ENCODE measurements at regions not wholly inside any gene's neighbourhood (a gene's known extent, or its start where the extent isn't known, plus 50 kb on each side); places are given as distances from the start of the nearest gene placed in this dataset.
A peak's percentile ranks its signal among the peaks of the same experiment; 100 is the strongest.

DNA sequence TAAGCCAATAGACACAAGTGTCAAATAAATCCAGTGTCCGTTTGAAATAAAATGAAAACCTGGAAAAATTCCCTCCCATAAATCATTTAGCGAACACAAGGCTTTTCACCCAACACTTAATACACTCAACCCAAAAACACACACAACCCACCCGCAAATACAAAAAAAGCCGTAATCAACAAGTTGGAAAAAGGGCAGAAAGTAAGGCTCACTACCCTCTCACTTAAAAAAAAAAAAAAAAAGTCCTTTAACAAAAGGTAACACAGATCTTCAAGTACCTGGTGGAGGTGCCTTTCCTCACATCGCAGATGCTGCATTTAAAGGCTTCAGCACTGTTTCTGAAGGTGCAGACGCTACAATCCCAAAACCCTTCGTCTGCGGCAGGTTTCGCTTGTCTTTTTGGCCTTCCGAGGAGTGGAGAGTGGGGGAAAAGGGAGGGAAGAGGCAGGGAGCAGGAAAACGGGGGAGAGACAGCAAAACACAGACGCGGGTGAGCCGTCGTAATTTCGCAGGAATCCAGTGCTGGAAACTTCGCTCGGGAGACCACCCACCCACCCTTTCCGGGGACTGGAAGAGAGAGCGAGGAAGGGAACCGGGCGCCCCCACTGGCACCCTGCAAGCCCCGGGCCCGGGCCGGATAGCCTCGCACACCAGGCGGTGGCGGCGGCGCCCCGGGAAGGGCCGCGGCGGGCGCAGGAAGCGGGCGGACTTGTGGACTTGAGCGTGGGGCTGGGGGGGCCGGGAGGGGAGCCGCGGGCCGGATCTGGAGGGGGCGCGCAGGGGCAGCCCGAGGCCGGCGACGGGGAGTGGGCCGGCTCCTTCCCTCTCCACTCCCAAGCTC is 401.8 kb downstream of the SHQ1 start, which contains the start of gene RYBP:
RYBP (minus strand) TSS at position 404 of the 841 bp plus-strand sequence.
- Mint-ChIP-seq H3K27me3 (peaks cover 11% of the 10 kb centered on the region), H3K36me3 (ENCODE audit: low read depth) (peaks cover 19% of the 10 kb centered on the region), H3K4me3 (peak within 1 kb of the TSS; percentile 100), H3K4me1 (peaks cover 55% of the 10 kb centered on the region), H3K9me3 (no peaks in the 10 kb centered on the region), H3K27ac (peak within 1 kb of the TSS; percentile 95)
- ATAC-seq (ENCODE audit: low read depth) (no peak), DNase-seq (no peak)
- TF ChIP-seq, protein P1, sequence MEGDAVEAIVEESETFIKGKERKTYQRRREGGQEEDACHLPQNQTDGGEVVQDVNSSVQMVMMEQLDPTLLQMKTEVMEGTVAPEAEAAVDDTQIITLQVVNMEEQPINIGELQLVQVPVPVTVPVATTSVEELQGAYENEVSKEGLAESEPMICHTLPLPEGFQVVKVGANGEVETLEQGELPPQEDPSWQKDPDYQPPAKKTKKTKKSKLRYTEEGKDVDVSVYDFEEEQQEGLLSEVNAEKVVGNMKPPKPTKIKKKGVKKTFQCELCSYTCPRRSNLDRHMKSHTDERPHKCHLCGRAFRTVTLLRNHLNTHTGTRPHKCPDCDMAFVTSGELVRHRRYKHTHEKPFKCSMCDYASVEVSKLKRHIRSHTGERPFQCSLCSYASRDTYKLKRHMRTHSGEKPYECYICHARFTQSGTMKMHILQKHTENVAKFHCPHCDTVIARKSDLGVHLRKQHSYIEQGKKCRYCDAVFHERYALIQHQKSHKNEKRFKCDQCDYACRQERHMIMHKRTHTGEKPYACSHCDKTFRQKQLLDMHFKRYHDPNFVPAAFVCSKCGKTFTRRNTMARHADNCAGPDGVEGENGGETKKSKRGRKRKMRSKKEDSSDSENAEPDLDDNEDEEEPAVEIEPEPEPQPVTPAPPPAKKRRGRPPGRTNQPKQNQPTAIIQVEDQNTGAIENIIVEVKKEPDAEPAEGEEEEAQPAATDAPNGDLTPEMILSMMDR (IDR thresholded peaks at IDR 0.05): no peak
- ChIA-PET POLR2A (interaction anchor here (0.6 to 1.9 kb wide), 6 partner anchors 9 to 344 kb away, joined by 3 to 12 read pairs (median 4); no protein-coding TSS in a partner anchor), CTCF (interaction anchor here (1.3 kb wide), 1 partner anchor 571 kb away, joined by 3 read pairs; no protein-coding TSS in a partner anchor)
- intact Hi-C loops (cut with micrococcal nuclease): loop anchor here (1.0 to 10.0 kb wide), 13 partner anchors 8 to 722 kb away; partner anchors contain the start of genes EIF4E3, PPP4R2 and SHQ1

DNA sequence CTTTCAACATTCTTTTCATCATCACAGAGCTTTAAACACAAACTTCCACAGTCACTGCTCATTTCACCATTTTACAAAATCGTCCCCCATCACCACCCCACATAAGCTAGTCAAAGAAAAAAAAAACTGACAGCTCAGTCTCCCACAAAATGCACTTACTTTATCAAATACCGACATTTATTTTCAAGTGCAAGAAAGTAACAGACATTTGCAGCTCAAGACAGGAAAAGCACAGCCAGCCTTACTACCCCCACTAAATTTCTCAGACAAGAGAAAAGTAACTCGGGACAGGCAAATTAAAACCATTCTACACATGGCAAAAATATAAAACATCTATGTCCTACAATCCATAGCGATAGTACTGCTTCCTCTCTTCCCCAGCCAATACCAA is 402.4 kb downstream of the SHQ1 start:
- ATAC-seq (ENCODE audit: low read depth): no peak
- CTCF ChIA-PET: no interaction called here
- TF ChIP-seq, protein P1 (IDR thresholded peaks at IDR 0.05): no peak
- Mint-ChIP-seq H3K4me1 (peaks cover 61% of the 10 kb centered on the region), H3K9me3 (no peaks in the 10 kb centered on the region), H3K27ac (peak overlapping the region; percentile 95), H3K4me3 (peak overlapping the region; percentile 100), H3K36me3 (ENCODE audit: low read depth) (peaks cover 19% of the 10 kb centered on the region), H3K27me3 (peaks cover 5% of the 10 kb centered on the region)
- intact Hi-C loops (cut with micrococcal nuclease): loop anchor here (1.0 to 10.0 kb wide), 13 partner anchors 8 to 721 kb away; partner anchors contain the start of genes EIF4E3, PPP4R2 and SHQ1
- POLR2A ChIA-PET: interaction anchor here (0.7 kb wide), 1 partner anchor 1143 kb away, joined by 3 read pairs; no protein-coding TSS in a partner anchor
- no peak for DNase-seq

DNA sequence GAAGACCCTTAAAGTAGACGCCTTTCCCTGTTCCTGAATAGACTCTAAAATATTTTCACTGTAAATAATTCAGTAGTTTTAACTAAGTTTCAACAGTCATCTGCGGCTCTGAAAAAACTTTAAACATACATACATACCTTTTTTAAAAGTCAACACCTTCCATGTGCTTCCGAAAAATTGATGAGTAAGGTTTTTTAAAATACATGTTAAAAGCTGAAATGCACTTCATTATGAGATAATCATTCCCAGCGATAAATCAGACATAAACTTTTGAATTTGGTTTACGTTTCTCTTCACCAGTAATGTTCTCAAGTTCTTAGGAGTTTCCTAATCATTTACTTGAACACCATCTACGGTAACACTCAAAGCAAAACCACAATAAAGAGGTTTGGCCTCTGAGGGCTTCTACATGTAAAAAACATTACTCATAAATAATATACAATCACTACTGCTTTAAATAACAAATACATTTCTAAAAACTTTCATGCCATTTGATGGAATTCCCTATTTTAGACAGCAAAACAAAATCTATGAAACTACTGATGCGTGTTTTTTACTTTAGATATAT is 403.5 kb downstream of the SHQ1 start:
- Mint-ChIP-seq H3K4me1 (peaks cover 71% of the 10 kb centered on the region), H3K9me3 (no peaks in the 10 kb centered on the region), H3K36me3 (ENCODE audit: low read depth) (peaks cover 19% of the 10 kb centered on the region), H3K27me3 (peaks cover 4% of the 10 kb centered on the region), H3K4me3 (peak overlapping the region; percentile 36), H3K27ac (no peak overlapping the region)
- POLR2A ChIA-PET: interaction anchor here (0.5 kb wide), 1 partner anchor 14 kb away, joined by 7 read pairs; no protein-coding TSS in a partner anchor
- TF ChIP-seq, protein P1 (IDR thresholded peaks at IDR 0.05): no peak
- intact Hi-C loops (cut with micrococcal nuclease): loop anchor here (5.0 to 10.0 kb wide), 6 partner anchors 132 to 720 kb away; partner anchors contain the start of gene EIF4E3
- CTCF ChIA-PET: no interaction called here
- ATAC-seq (ENCODE audit: low read depth) (no peak), DNase-seq (no peak)

DNA sequence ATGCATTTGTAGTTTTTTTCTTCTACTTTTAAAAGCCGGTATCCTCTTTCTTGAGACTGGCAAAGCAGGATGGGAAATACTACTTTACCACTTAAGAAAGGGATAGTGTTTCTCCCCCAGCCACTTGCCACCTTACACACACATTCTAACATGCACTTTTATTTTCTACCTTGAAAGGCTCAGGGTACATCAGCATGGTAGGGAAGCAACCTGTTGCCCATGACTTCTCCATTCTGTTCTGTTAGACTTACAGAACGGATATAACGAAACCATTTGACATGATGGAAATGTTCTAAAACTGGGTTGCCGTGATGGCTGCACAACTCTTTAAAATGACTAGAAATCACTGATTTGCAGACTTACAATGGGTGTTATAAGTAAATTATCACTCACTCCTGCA is 405.5 kb downstream of the SHQ1 start:
- DNase-seq: no peak
- peaks cover 32% of the 10 kb centered on the region for H3K36me3 Mint-ChIP-seq (ENCODE audit: low read depth)
- peaks cover 89% of the 10 kb centered on the region for H3K4me1 Mint-ChIP-seq
- ChIA-PET CTCF (interaction anchor here (0.7 kb wide), 1 partner anchor 339 kb away, joined by 3 read pairs; no protein-coding TSS in a partner anchor), POLR2A (no interaction called here)
- ATAC-seq (ENCODE audit: low read depth): no peak
- no peaks in the 10 kb centered on the region for H3K27me3 Mint-ChIP-seq
- H3K9me3 Mint-ChIP-seq: no peaks in the 10 kb centered on the region
- no peak overlapping the region for H3K27ac Mint-ChIP-seq
- intact Hi-C loops (cut with micrococcal nuclease): loop anchor here (5.0 to 10.0 kb wide), 2 partner anchors 145 to 718 kb away; partner anchors contain the start of gene EIF4E3
- H3K4me3 Mint-ChIP-seq: no peak overlapping the region
- TF ChIP-seq, protein P1 (IDR thresholded peaks at IDR 0.05): no peak
